ENCODE measurements at regions not wholly inside any gene's neighbourhood (a gene's known extent, or its start where the extent isn't known, plus 50 kb on each side); places are given as distances from the start of the nearest gene placed in this dataset.

- DNase-seq (ENCODE audit: extremely low read depth, low read depth): no peak
Observed at GRCh38 chr12:91887957-91888356, 257.7 kb downstream of the BTG1 start.

GRCh38 chr12:91885851-91886731 is 259.6 kb downstream of the BTG1 start:
- DNase-seq (ENCODE audit: extremely low read depth, low read depth): no peak
- TF ChIP-seq CTCF (IDR thresholded peaks at IDR 0.05; ENCODE audit: low read depth, low read length): no peak

More at GRCh38 chr12:91887957-91888356, 257.7 kb downstream of the BTG1 start:
- TF ChIP-seq CTCF (IDR thresholded peaks at IDR 0.05; ENCODE audit: low read depth, low read length): no peak

GRCh38 chr12:91884230-91884629 is 261.4 kb downstream of the BTG1 start:
- TF ChIP-seq CTCF (IDR thresholded peaks at IDR 0.05; ENCODE audit: low read depth, low read length): no peak
- DNase-seq (ENCODE audit: extremely low read depth, low read depth): no peak

- no peak for DNase-seq (ENCODE audit: extremely low read depth, low read depth)
- TF ChIP-seq CTCF (IDR thresholded peaks at IDR 0.05; ENCODE audit: low read depth, low read length): no peak
Observed at GRCh38 chr12:91883811-91884210, 261.8 kb downstream of the BTG1 start.

- TF ChIP-seq CTCF (IDR thresholded peaks at IDR 0.05; ENCODE audit: low read depth, low read length): no peak
- no peak for DNase-seq (ENCODE audit: extremely low read depth, low read depth)
Observed at GRCh38 chr12:91882910-91883309, 262.7 kb downstream of the BTG1 start.

GRCh38 chr12:91880528-91880927 is 265.1 kb downstream of the BTG1 start:
- no peak for DNase-seq (ENCODE audit: extremely low read depth, low read depth)
- no peak for TF ChIP-seq CTCF (IDR thresholded peaks at IDR 0.05; ENCODE audit: low read depth, low read length)

GRCh38 chr12:91877456-91878235 is 268.0 kb downstream of the BTG1 start:
- no peak for DNase-seq (ENCODE audit: extremely low read depth, low read depth)
- no peak for TF ChIP-seq CTCF (IDR thresholded peaks at IDR 0.05; ENCODE audit: low read depth, low read length)
